ENCODE measurements at regions not wholly inside any gene's neighbourhood (a gene's known extent, or its start where the extent isn't known, plus 50 kb on each side); places are given as distances from the start of the nearest gene placed in this dataset.
"Not testable (repeated sequence)": the region's sequence is repeated elsewhere in the genome, so short reads cannot be mapped to it uniquely, and the experiment has no call there.

DNA sequence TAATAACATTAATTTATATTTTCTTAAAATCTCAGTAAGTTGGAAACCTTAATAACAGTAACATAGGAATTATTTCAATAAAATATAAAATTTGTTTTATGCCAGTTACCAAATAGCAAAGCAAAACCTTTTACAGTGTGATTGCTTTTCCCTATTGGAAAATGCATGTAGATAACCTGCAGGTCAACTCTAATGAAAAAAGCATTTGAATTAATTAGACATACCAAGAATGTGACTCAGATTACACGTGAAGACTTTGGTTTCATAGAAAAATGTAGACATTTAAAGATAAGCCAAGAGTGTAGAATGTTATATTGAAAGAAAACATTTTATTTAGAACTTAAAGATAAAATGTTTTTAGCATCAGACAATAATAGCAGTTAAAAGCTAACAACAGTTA, 888.1 kb downstream of the TMEM121 start:
- no peak for DNase-seq (ENCODE audit: low spot score, unreplicated experiment)
- TF ChIP-seq, protein P1, sequence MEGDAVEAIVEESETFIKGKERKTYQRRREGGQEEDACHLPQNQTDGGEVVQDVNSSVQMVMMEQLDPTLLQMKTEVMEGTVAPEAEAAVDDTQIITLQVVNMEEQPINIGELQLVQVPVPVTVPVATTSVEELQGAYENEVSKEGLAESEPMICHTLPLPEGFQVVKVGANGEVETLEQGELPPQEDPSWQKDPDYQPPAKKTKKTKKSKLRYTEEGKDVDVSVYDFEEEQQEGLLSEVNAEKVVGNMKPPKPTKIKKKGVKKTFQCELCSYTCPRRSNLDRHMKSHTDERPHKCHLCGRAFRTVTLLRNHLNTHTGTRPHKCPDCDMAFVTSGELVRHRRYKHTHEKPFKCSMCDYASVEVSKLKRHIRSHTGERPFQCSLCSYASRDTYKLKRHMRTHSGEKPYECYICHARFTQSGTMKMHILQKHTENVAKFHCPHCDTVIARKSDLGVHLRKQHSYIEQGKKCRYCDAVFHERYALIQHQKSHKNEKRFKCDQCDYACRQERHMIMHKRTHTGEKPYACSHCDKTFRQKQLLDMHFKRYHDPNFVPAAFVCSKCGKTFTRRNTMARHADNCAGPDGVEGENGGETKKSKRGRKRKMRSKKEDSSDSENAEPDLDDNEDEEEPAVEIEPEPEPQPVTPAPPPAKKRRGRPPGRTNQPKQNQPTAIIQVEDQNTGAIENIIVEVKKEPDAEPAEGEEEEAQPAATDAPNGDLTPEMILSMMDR (IDR thresholded peaks at IDR 0.05; ENCODE audit: unreplicated experiment): no peak
- Mint-ChIP-seq H3K9me3 (ENCODE audit: low read depth) (peaks cover 38% of the 10 kb centered on the region), H3K4me3 (ENCODE audit: low read depth) (no peak overlapping the region), H3K27ac (no peak overlapping the region), H3K36me3 (ENCODE audit: insufficient read depth) (peaks cover 5% of the 10 kb centered on the region), H3K27me3 (no peaks in the 10 kb centered on the region), H3K4me1 (ENCODE audit: low read depth) (no peaks in the 10 kb centered on the region)

DNA sequence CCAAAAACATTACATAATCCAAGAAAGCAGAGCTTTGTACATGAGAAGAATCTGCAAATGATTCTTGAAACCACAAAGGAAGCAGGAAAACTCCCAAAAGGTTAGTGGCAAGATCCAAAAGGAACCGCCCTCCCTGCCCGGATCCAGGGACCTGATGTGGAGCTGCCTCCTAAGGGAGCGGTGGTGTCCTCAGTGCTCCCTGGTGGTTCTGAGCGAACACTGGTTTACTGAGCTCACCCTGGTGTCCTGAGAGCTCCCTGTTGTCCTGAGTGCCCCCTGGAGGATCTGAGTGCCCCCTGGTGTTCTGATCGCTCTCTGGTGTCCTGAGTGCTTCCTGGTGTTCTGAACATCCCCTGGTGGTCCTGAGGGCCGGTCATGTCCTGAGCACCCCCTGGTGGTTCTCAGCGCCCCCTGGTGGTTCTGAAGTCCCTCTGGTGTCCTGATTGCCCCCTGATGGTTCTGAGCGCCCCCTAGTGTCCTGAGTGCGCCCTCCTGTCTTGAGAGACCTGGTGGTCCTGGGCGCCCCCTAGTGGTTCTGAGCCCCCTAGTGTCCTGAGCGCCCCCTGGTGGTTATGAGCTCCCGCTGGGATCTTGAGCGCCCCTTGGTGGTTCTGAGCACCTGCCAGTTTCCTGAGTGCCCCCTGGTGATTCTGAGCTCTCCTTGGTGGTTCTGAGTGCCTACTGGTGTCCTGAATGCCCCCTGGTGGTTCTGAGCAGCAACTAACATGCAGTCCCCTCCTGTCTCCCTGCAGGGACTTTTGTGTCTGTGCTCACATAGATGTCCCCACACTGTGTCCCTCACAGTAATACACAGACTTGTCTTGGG, 891.1 kb downstream of the TMEM121 start:
- no peak for DNase-seq (ENCODE audit: low spot score, unreplicated experiment)
- Mint-ChIP-seq H3K4me1 (ENCODE audit: low read depth) (no peaks in the 10 kb centered on the region), H3K27ac (no peak overlapping the region), H3K4me3 (ENCODE audit: low read depth) (no peak overlapping the region), H3K9me3 (ENCODE audit: low read depth) (peaks cover 23% of the 10 kb centered on the region), H3K27me3 (no peaks in the 10 kb centered on the region), H3K36me3 (ENCODE audit: insufficient read depth) (peaks cover 5% of the 10 kb centered on the region)
- TF ChIP-seq, protein P1 (IDR thresholded peaks at IDR 0.05; ENCODE audit: unreplicated experiment): no peak

DNA sequence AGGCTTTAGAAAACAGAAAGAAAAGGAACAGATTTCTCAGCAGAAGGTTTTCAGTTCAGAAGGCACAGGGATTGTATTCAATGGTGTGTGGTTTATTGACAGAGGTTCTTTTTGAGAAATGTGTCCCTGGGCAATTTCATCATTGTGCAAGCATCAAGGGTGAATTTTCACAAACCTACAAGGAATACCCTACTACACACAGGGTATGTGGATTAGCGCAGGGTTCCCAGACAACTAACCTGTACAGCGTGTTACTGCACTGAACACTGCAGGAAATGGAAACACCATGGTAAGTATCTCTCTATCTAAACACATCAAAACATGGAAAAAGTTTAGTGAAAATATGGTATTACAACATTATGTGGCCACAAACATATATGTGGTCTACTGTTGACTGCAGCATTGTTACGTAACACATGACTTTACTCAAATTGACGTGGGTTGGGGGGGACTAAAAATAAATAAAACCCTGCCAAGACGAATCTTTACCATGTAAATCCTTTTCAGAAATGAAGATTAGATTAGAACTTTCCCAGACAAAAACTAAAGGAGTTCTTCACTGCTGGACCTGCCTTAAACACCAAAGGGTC, 893.1 kb downstream of the TMEM121 start:
- no peak for DNase-seq (ENCODE audit: low spot score, unreplicated experiment)
- H3K36me3 Mint-ChIP-seq (ENCODE audit: insufficient read depth): peaks cover 5% of the 10 kb centered on the region
- TF ChIP-seq, protein P1 (IDR thresholded peaks at IDR 0.05; ENCODE audit: unreplicated experiment): no peak
- H3K9me3 Mint-ChIP-seq (ENCODE audit: low read depth): peaks cover 36% of the 10 kb centered on the region
- H3K4me3 Mint-ChIP-seq (ENCODE audit: low read depth): no peak overlapping the region
- H3K27me3 Mint-ChIP-seq: no peaks in the 10 kb centered on the region
- H3K4me1 Mint-ChIP-seq (ENCODE audit: low read depth): no peaks in the 10 kb centered on the region
- no peak overlapping the region for H3K27ac Mint-ChIP-seq

DNA sequence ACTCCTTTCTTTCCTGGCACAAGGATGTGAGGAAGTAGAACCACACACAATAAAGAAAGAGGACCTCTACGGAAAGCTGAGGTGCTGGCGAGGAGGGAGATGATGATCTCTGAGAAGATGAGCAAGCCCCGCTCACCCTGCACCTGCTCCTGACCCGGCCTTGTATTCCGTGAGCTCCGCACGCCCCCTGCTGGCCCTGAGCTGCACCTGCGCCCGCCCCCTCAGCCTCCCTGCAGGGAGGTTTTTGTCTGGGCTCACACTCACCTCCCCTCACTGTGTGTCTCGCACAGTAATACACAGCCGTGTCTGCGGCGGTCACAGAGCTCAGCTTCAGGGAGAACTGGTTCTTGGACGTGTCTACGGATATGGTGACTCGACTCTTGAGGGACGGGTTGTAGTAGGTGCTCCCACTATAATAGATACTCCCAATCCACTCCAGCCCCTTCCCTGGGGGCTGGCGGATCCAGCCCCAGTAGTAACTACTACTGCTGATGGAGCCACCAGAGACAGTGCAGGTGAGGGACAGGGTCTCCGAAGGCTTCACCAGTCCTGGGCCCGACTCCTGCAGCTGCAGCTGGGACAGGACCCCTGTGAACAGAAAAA, 895.1 kb downstream of the TMEM121 start:
- H3K4me3 Mint-ChIP-seq (ENCODE audit: low read depth); H3K27ac Mint-ChIP-seq; H3K27me3 Mint-ChIP-seq; H3K4me1 Mint-ChIP-seq (ENCODE audit: low read depth); DNase-seq (ENCODE audit: low spot score, unreplicated experiment); H3K36me3 Mint-ChIP-seq (ENCODE audit: insufficient read depth): not testable (repeated sequence)
- peaks cover 38% of the 10 kb centered on the region for H3K9me3 Mint-ChIP-seq (ENCODE audit: low read depth)

DNA sequence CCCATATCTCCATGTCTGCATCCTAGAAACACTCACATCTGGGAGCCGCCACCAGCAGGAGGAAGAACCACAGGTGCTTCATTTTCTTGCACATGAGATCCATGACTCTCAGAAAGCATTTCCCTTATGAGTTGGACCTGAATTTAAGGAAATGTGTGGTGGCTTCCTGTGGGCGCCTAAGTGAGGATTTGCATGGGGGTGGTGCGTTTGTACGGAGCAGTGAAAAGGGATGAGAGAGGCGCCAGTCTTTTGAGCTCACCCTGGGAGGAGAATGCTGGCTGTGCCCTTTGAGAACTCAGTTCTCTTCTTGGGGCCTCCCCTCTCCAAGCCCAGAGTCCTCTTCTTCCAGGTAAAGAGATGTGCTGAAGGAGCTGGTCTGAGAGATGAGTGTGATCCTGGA, 895.7 kb downstream of the TMEM121 start:
- no peak for DNase-seq (ENCODE audit: low spot score, unreplicated experiment)
- H3K4me1 Mint-ChIP-seq (ENCODE audit: low read depth): no peaks in the 10 kb centered on the region
- peaks cover 41% of the 10 kb centered on the region for H3K9me3 Mint-ChIP-seq (ENCODE audit: low read depth)
- peaks cover 5% of the 10 kb centered on the region for H3K36me3 Mint-ChIP-seq (ENCODE audit: insufficient read depth)
- H3K27ac Mint-ChIP-seq: no peak overlapping the region
- no peak overlapping the region for H3K4me3 Mint-ChIP-seq (ENCODE audit: low read depth)
- H3K27me3 Mint-ChIP-seq: no peaks in the 10 kb centered on the region
- TF ChIP-seq, protein P1 (IDR thresholded peaks at IDR 0.05; ENCODE audit: unreplicated experiment): no peak

DNA sequence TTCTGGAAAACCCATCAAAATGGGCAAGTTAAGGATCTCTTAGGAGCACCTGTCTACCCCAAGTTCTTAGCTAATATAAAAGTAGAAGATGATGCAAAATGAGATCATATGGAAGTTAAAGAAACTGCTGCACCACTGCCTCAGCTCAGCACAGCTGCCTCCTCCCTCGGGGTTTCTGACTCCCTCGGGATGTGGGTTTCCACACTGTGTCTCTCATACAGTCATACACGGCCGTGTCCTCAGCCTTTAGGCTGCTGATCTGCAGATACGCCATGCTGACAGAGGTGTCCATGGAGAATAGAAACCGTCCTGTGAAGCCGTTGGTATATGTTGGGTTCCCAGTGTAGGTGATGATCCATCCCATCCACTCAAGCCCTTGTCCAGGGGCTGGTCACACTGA, 898.8 kb downstream of the TMEM121 start:
- H3K4me3 Mint-ChIP-seq (ENCODE audit: low read depth); H3K27ac Mint-ChIP-seq; H3K4me1 Mint-ChIP-seq (ENCODE audit: low read depth); H3K27me3 Mint-ChIP-seq; DNase-seq (ENCODE audit: low spot score, unreplicated experiment); H3K36me3 Mint-ChIP-seq (ENCODE audit: insufficient read depth): not testable (repeated sequence)
- peaks cover 35% of the 10 kb centered on the region for H3K9me3 Mint-ChIP-seq (ENCODE audit: low read depth)

All from progenitor cell of endocrine pancreas (in vitro differentiated cells).